Nephron progenitor cell (in vitro differentiated cells): ENCODE measurements at regions not wholly inside any gene's neighbourhood (a gene's known extent, or its start where the extent isn't known, plus 50 kb on each side); places are given as distances from the start of the nearest gene placed in this dataset.
"Not testable (repeated sequence)": the region's sequence is repeated elsewhere in the genome, so short reads cannot be mapped to it uniquely, and the experiment has no call there.

Experiments used
- DNase-seq: peaks from one replicate; pipeline ENCODE4 v3.0.0; 2021
- H3K27ac Mint-ChIP-seq: 2 replicates; pipeline ENCODE4 v1.8.0; 2021; ENCODE audit warnings: mild to moderate bottlenecking, moderate library complexity, mixed read lengths
- H3K27me3 Mint-ChIP-seq: 2 replicates; pipeline ENCODE4 v1.8.0; 2021; ENCODE audit warnings: mild to moderate bottlenecking, low read depth, mixed read lengths; ENCODE audit not compliant: poor library complexity
- H3K36me3 Mint-ChIP-seq: 2 replicates; pipeline ENCODE4 v1.8.0; 2021; ENCODE audit warnings: low read depth, mixed read lengths
- H3K4me1 Mint-ChIP-seq: 2 replicates; pipeline ENCODE4 v1.8.0; 2021; ENCODE audit warnings: mixed read lengths
- H3K4me3 Mint-ChIP-seq: 2 replicates; pipeline ENCODE4 v1.8.0; 2021; ENCODE audit warnings: mild to moderate bottlenecking, moderate library complexity, mixed read lengths
- H3K9me3 Mint-ChIP-seq: 2 replicates; pipeline ENCODE4 v1.8.0; 2021; ENCODE audit warnings: mild to moderate bottlenecking, moderate library complexity, mixed read lengths
- TF ChIP-seq, protein P1 (sequence below): fragments of 200-600 bp; sonication (generic); IDR thresholded peaks from 2 replicates; pipeline ENCODE4 v1.5.0; 2021; ENCODE audit warnings: antibody characterized with exemption

DNA sequence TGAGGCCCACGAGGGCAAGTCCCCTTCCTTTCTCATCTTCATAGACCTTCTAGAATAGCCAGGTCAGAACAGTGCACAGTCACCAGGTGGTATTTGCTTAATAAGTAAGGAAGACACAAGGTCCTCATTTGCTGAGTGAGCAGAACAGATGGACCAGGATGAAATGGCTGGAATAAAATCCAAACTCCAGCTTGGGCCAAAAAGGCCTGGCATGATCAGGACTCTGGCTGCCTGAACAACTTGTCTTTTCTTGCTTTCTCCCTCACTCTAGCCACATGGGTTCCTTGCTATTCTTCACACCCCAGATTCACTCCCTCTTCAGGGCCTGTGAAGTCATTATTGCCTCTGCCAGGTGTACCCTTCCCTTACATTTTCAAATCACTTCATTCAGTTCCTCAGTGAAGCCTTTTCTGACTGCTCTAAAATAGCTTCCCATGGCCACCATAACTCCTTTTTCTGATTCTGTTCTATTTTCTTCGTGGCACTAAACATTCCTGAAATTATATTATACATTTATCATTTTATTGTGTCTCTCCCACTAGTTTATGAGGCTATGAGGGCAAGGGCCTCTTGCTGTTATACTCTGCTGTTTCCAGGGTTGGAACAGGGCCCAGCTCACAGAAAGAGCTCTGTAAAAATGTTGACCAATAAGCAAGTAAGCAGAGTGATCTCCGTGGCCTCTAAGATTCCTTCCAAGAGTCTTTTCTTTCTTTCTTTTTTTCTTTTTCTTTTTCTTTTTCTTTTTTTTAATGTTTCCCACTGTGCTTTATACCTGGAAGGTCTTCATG, 150.8 kb downstream of the TTC8 start:
- TF ChIP-seq, protein P1, sequence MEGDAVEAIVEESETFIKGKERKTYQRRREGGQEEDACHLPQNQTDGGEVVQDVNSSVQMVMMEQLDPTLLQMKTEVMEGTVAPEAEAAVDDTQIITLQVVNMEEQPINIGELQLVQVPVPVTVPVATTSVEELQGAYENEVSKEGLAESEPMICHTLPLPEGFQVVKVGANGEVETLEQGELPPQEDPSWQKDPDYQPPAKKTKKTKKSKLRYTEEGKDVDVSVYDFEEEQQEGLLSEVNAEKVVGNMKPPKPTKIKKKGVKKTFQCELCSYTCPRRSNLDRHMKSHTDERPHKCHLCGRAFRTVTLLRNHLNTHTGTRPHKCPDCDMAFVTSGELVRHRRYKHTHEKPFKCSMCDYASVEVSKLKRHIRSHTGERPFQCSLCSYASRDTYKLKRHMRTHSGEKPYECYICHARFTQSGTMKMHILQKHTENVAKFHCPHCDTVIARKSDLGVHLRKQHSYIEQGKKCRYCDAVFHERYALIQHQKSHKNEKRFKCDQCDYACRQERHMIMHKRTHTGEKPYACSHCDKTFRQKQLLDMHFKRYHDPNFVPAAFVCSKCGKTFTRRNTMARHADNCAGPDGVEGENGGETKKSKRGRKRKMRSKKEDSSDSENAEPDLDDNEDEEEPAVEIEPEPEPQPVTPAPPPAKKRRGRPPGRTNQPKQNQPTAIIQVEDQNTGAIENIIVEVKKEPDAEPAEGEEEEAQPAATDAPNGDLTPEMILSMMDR: no peak
- Mint-ChIP-seq H3K9me3 (peaks cover 4% of the 10 kb centered on the region), H3K4me1 (no peaks in the 10 kb centered on the region), H3K27ac (no peak overlapping the region), H3K4me3 (no peak overlapping the region), H3K27me3 (peaks cover 37% of the 10 kb centered on the region), H3K36me3 (no peaks in the 10 kb centered on the region)
- DNase-seq: no peak

DNA sequence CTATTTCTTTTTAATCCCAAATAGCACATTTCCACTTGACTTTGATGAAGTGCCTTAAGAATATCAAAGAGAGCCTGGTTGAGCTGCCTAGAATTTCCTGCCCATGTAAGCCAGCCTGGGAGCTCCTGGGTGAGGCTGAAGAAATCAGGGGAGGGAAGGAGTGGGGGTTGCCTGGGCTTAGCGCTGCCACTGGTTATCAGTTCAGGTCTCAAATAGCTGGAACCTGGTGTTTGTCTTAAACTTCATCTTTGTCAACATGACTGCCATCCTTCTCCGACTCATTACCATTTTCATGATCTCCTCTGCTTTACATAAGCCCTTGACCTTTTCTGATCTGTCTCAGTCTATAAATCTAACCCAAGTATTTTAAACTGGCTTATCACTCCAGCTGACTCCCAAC, 151.5 kb downstream of the TTC8 start:
- H3K4me3 Mint-ChIP-seq: no peak overlapping the region
- no peaks in the 10 kb centered on the region for H3K4me1 Mint-ChIP-seq
- TF ChIP-seq, protein P1: no peak
- no peak for DNase-seq
- no peaks in the 10 kb centered on the region for H3K36me3 Mint-ChIP-seq
- H3K9me3 Mint-ChIP-seq: peaks cover 4% of the 10 kb centered on the region
- peaks cover 34% of the 10 kb centered on the region for H3K27me3 Mint-ChIP-seq
- no peak overlapping the region for H3K27ac Mint-ChIP-seq

DNA sequence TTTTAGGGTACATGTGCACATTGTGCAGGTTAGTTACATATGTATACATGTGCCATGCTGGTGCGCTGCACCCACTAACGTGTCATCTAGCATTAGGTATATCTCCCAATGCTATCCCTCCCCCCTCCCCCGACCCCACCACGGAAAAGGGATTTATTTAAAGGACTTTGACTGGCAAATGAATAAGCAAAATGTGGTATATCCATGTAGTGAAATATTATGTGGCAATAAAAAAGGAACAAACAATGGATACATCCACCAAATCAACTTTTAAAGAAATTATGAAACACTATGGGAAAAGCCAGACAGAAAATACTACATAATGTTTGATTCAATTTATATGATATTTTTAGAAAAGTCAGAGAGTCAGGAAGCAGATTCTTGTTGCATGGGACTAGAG, 156.5 kb downstream of the TTC8 start:
- not testable (repeated sequence) for H3K27ac Mint-ChIP-seq, H3K9me3 Mint-ChIP-seq, DNase-seq, H3K4me3 Mint-ChIP-seq, H3K36me3 Mint-ChIP-seq, H3K4me1 Mint-ChIP-seq
- H3K27me3 Mint-ChIP-seq: peaks cover 27% of the 10 kb centered on the region

- H3K36me3 Mint-ChIP-seq: no peaks in the 10 kb centered on the region
- H3K4me1 Mint-ChIP-seq: no peaks in the 10 kb centered on the region
- H3K27ac Mint-ChIP-seq: no peak overlapping the region
- peaks cover 8% of the 10 kb centered on the region for H3K9me3 Mint-ChIP-seq
- TF ChIP-seq, protein P1: no peak
- H3K4me3 Mint-ChIP-seq: no peak overlapping the region
- no peak for DNase-seq
- peaks cover 27% of the 10 kb centered on the region for H3K27me3 Mint-ChIP-seq
Observed at GRCh38 chr14:88981948-88982347, 157.5 kb downstream of the TTC8 start.

DNA sequence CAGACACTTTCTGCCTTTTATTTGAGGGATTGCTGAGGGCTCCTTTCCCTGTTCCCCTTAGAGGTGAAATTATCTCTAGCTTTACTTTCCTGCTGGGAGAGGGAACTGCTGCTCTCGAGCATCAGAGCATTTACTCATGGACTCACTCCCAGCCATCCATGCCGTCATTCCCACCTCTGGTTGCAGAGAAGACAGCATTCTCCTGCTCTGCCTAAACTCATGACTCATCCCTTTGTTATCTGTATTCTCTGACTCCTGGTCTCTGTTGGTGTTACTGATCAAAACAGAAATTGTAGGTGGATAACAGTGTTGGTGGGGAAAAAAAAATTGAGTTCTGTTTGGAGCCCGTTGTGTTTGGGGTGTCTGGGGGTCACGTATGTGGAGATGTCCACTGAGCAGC, 159.3 kb downstream of the TTC8 start:
- no peak overlapping the region for H3K27ac Mint-ChIP-seq
- TF ChIP-seq, protein P1: no peak
- peaks cover 4% of the 10 kb centered on the region for H3K9me3 Mint-ChIP-seq
- no peak overlapping the region for H3K4me3 Mint-ChIP-seq
- DNase-seq: no peak
- peaks cover 19% of the 10 kb centered on the region for H3K27me3 Mint-ChIP-seq
- no peaks in the 10 kb centered on the region for H3K4me1 Mint-ChIP-seq
- no peaks in the 10 kb centered on the region for H3K36me3 Mint-ChIP-seq

DNA sequence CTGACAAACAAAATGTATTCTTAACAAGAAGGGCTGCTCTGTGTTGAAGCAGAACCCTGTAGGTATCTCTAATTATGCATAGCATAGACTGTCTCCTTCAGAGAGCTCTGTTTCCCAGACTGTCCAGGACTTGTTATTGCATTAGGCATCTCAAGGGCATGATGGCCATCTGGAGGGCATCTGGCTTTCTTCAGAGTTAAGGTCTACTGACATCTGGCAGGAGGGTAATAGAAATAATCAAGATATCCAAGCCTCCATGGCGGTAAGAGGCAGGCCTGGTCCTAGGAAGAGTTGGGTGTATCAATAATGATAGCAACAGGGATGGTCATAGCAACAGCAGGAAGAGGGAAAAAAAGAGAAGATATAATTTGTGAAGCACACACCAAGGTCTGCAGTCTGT, 161.2 kb downstream of the TTC8 start:
- Mint-ChIP-seq H3K9me3 (peaks cover 4% of the 10 kb centered on the region), H3K36me3 (no peaks in the 10 kb centered on the region), H3K4me3 (no peak overlapping the region), H3K27me3 (peaks cover 7% of the 10 kb centered on the region), H3K27ac (no peak overlapping the region), H3K4me1 (no peaks in the 10 kb centered on the region)
- DNase-seq: no peak
- TF ChIP-seq, protein P1: no peak
